ENCODE measurements at regions not wholly inside any gene's neighbourhood (a gene's known extent, or its start where the extent isn't known, plus 50 kb on each side); places are given as distances from the start of the nearest gene placed in this dataset.
A peak's percentile ranks its signal among the peaks of the same experiment; 100 is the strongest.
"Not testable (repeated sequence)": the region's sequence is repeated elsewhere in the genome, so short reads cannot be mapped to it uniquely, and the experiment has no call there.

GRCh38 chr2:138090330-138090729, 126.1 kb downstream of the HNMT start:
- Mint-ChIP-seq H3K36me3 (ENCODE audit: low read depth) (no peaks in the 10 kb centered on the region), H3K4me3 (no peak overlapping the region), H3K9me3 (no peaks in the 10 kb centered on the region), H3K27me3 (ENCODE audit: low read depth) (no peaks in the 10 kb centered on the region), H3K27ac (no peak overlapping the region), H3K4me1 (peaks cover 7% of the 10 kb centered on the region)
- peak; percentile 27 to 40 (median 37) for TF ChIP-seq CTCF (IDR thresholded peaks at IDR 0.05; ENCODE audit: unreplicated experiment in 3 of 3)

GRCh38 chr2:138093455-138093854, 129.2 kb downstream of the HNMT start:
- Mint-ChIP-seq H3K4me3 (no peak overlapping the region), H3K4me1 (no peaks in the 10 kb centered on the region), H3K27ac (no peak overlapping the region), H3K36me3 (ENCODE audit: low read depth) (no peaks in the 10 kb centered on the region), H3K9me3 (no peaks in the 10 kb centered on the region), H3K27me3 (ENCODE audit: low read depth) (no peaks in the 10 kb centered on the region)
- no peak for TF ChIP-seq CTCF (IDR thresholded peaks at IDR 0.05; ENCODE audit: unreplicated experiment in 3 of 3)

DNA sequence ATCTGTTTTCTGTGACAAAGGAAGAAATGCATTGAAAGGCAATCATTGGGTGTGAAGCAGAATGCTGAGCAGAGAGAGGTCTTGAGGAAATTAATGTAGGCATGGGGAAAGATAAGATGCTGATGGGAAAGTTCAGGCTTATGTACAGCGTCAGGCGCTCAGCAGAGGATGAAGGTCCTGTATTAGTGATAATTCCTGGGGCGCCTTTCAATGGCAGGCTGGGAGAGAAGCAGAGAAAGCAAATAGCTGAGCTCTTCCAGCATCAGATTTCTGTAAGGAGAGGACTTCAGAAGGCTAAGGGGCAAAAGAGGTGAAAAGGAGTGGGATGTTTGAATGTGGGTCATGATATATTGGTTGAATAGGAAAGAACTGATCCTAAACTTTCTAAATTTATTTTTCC, 129.8 kb downstream of the HNMT start:
- no peak for TF ChIP-seq CTCF (IDR thresholded peaks at IDR 0.05; ENCODE audit: unreplicated experiment in 3 of 3)
- no peak overlapping the region for H3K27ac Mint-ChIP-seq
- H3K4me1 Mint-ChIP-seq: no peaks in the 10 kb centered on the region
- H3K36me3 Mint-ChIP-seq (ENCODE audit: low read depth): no peaks in the 10 kb centered on the region
- no peaks in the 10 kb centered on the region for H3K9me3 Mint-ChIP-seq
- H3K4me3 Mint-ChIP-seq: no peak overlapping the region
- H3K27me3 Mint-ChIP-seq (ENCODE audit: low read depth): no peaks in the 10 kb centered on the region

DNA sequence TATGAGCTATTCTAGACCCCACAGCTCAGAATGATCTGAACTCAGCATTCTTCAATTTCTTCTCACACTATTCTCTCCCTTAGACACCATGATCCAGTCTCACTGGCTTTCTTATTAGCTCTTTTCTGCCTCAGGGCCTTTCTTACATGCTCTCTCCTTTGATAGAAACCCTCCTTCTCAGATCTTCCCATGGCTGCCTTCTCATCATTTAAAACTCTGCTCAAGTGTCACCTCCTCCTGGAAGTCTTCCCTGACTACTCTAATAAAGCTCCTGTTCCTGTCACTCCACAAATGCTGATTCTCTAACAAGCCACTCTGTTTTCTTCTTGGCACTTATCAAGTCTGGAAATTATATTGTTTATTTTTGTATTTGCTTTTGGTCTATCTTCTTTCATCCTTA, 131.1 kb downstream of the HNMT start:
- no peak overlapping the region for H3K27ac Mint-ChIP-seq
- no peak for TF ChIP-seq CTCF (IDR thresholded peaks at IDR 0.05; ENCODE audit: unreplicated experiment in 3 of 3)
- no peak overlapping the region for H3K4me3 Mint-ChIP-seq
- H3K4me1 Mint-ChIP-seq: no peaks in the 10 kb centered on the region
- H3K27me3 Mint-ChIP-seq (ENCODE audit: low read depth): no peaks in the 10 kb centered on the region
- H3K9me3 Mint-ChIP-seq: no peaks in the 10 kb centered on the region
- no peaks in the 10 kb centered on the region for H3K36me3 Mint-ChIP-seq (ENCODE audit: low read depth)

DNA sequence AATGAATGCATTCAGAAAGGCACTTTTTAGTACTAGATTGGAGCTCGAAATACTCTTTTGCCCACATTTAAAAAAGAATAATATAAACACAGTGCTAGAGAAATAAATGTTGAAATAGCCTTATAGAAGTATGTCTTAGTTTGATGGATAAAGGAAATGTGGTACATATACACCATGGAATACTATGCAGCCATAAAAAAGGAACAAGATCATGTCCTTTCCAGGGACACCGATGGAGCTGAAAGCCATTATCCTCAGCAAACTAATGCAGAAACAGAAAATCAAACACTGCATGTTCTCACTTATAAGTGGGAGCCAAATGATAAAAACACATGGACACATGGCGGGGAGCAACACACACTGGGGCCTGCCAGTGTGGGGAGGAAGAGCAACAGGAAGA, 135.0 kb downstream of the HNMT start:
- not testable (repeated sequence) for H3K36me3 Mint-ChIP-seq (ENCODE audit: low read depth); H3K27ac Mint-ChIP-seq

DNA sequence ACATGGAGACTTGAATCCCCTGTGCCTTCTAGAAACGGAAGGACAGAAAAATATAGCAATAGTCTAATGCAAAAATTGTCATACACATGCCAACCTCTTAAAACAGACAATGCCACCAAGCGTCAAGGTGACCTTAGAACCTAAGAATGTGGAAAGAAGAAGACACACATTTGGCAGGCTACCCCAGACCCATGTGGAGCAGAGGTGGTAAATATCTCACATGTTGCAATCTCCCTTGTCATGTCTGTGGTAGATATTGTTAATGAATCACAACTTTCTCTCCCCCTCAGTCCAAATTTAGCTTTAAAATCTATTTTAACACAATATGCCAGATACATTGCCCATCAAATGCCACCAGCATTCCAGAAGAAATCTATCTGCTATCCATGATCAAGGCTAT, 137.4 kb downstream of the HNMT start:
- Mint-ChIP-seq H3K4me3 (no peak overlapping the region), H3K9me3 (peaks cover 10% of the 10 kb centered on the region), H3K36me3 (ENCODE audit: low read depth) (no peaks in the 10 kb centered on the region), H3K27me3 (ENCODE audit: low read depth) (no peaks in the 10 kb centered on the region), H3K4me1 (no peaks in the 10 kb centered on the region), H3K27ac (no peak overlapping the region)
- no peak for TF ChIP-seq CTCF (IDR thresholded peaks at IDR 0.05; ENCODE audit: unreplicated experiment in 3 of 3)

More for the DNA sequence above, 135.0 kb downstream of the HNMT start:
- not testable (repeated sequence) for H3K4me1 Mint-ChIP-seq; H3K27me3 Mint-ChIP-seq (ENCODE audit: low read depth); H3K9me3 Mint-ChIP-seq; H3K4me3 Mint-ChIP-seq

All from nephron (organoid).